GM12878 (cell line): ENCODE measurements at regions not wholly inside any gene's neighbourhood (a gene's known extent, or its start where the extent isn't known, plus 50 kb on each side); places are given as distances from the start of the nearest gene placed in this dataset.

Experiments used
- CTCF ChIP-seq, 3 experiments: IDR thresholded peaks in 2 of 3; conservative IDR thresholded peaks in 1 of 3; 2 replicates each; pipeline ENCODE4 v1.5.1; 2011; ENCODE audit warnings: low read depth in 3 of 3, low read length in 3 of 3, mild to moderate bottlenecking in 3 of 3, control low read depth in 2 of 3, moderate library complexity in 2 of 3, inconsistent platforms in 1 of 3, mixed read lengths in 1 of 3; ENCODE audit not compliant: control insufficient read depth in 2 of 3, insufficient read depth in 1 of 3; ENCODE audit errors: extremely low read depth in 1 of 3
- HSF1 ChIP-seq: fragments of 150-350 bp; IDR thresholded peaks from 2 replicates; pipeline ENCODE4 v1.6.1; 2014; ENCODE audit warnings: mild to moderate bottlenecking, low read depth, low read length
- POLR2A ChIP-seq: IDR thresholded peaks from 2 replicates; pipeline ENCODE4 v1.6.1; 2011; ENCODE audit warnings: low read depth, mild to moderate bottlenecking, low read length
- POLR2AphosphoS5 ChIP-seq: IDR thresholded peaks from 2 replicates; pipeline ENCODE4 v1.6.1; 2011; ENCODE audit warnings: mild to moderate bottlenecking, low read length, inconsistent platforms
- RCOR1 ChIP-seq: conservative IDR thresholded peaks from 2 replicates; pipeline ENCODE4 v1.6.1; 2012; ENCODE audit warnings: low read depth, low read length, improper control_type of control experiment
- SREBF2 ChIP-seq: IDR thresholded peaks from 2 replicates; pipeline ENCODE4 v1.6.1; 2012; ENCODE audit warnings: mild to moderate bottlenecking, low read length
- YBX1 ChIP-seq: fragments of 450-650 bp; IDR thresholded peaks from 2 replicates; pipeline ENCODE4 v1.6.1; 2016; ENCODE audit warnings: antibody characterized with exemption

GRCh38 chr3:170762064-170762463 lies 107.9 kb downstream of the RPL22L1 start:
- no peak for TF ChIP-seq POLR2AphosphoS5
- TF ChIP-seq POLR2A = no peak
- no peak for TF ChIP-seq HSF1
- no peak for TF ChIP-seq RCOR1
- TF ChIP-seq YBX1 = no peak
- TF ChIP-seq SREBF2 = no peak
- no peak for TF ChIP-seq CTCF (IDR thresholded peaks at IDR 0.05 in 2 of 3, conservative IDR thresholded peaks at IDR 0.05 in 1 of 3; ENCODE audit: control insufficient read depth in 2 of 3, extremely low read depth in 1 of 3, insufficient read depth in 1 of 3, low read depth in 3 of 3, low read length in 3 of 3)
